ENCODE measurements at regions not wholly inside any gene's neighbourhood (a gene's known extent, or its start where the extent isn't known, plus 50 kb on each side); places are given as distances from the start of the nearest gene placed in this dataset.

DNA sequence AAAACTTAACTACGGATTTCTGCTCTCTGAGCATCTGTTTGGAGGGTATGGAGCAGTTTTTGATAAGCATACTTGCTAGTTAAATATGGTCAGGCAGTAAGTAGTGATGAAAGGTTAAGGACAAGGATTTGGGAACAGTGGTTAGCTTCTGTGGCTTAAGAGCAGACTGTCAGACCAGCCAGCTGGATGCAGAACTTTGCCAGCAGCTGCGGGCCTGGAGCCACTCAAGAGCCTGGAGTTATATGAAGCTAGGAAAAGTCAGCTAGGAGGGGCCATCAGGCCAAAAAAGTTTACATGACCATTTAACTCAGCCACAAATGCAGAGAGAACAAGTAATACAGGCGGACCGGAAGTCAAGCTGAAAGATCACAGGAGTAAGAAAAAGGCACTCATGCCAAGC, 1817.7 kb downstream of the LRRC4C start:
- TF ChIP-seq, protein P1, sequence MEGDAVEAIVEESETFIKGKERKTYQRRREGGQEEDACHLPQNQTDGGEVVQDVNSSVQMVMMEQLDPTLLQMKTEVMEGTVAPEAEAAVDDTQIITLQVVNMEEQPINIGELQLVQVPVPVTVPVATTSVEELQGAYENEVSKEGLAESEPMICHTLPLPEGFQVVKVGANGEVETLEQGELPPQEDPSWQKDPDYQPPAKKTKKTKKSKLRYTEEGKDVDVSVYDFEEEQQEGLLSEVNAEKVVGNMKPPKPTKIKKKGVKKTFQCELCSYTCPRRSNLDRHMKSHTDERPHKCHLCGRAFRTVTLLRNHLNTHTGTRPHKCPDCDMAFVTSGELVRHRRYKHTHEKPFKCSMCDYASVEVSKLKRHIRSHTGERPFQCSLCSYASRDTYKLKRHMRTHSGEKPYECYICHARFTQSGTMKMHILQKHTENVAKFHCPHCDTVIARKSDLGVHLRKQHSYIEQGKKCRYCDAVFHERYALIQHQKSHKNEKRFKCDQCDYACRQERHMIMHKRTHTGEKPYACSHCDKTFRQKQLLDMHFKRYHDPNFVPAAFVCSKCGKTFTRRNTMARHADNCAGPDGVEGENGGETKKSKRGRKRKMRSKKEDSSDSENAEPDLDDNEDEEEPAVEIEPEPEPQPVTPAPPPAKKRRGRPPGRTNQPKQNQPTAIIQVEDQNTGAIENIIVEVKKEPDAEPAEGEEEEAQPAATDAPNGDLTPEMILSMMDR (IDR thresholded peaks at IDR 0.05), result no peak
- no peak for TF ChIP-seq EZH2 (IDR thresholded peaks at IDR 0.05; ENCODE audit: borderline replicate concordance, insufficient read depth, low read depth, low read length, poor library complexity, severe bottlenecking)

Measured in B cell (primary cell).